HEK293 (cell line): ENCODE measurements at regions not wholly inside any gene's neighbourhood (a gene's known extent, or its start where the extent isn't known, plus 50 kb on each side); places are given as distances from the start of the nearest gene placed in this dataset.

ENCODE experiments used
- CTCF ChIA-PET: fragments of 350-600 bp; formaldehyde crosslinking; extraction: SDS; loops from one replicate; lab custom pipeline; 2021; ENCODE audit warnings: antibody characterized with exemption; lab: Yijun Ruan, JAX
- POLR2A ChIA-PET: fragments of 300-600 bp; formaldehyde crosslinking; extraction: SDS; loops from one replicate; lab custom pipeline; 2020; ENCODE audit warnings: antibody characterized with exemption, inconsistent platforms; lab: Yijun Ruan, JAX
- H3K27ac ChIP-seq: fragments of 200-500 bp; sonication (Bioruptor generic); 2 replicates; pipeline ENCODE4 v1.5.1; 2014; ENCODE audit warnings: low read depth, low read length, control low read depth, inconsistent platforms; ENCODE audit errors: extremely low read depth
- H3K36me3 ChIP-seq, 2 experiments: fragments of 200-500 bp in 1 of 2; sonication (Bioruptor generic) in 1 of 2; 1 replicate in 1 of 2; 2 replicates in 1 of 2; pipeline ENCODE4 v1.5.1; 2014 to 2017; ENCODE audit warnings: inconsistent platforms in 2 of 2, low read length in 2 of 2; ENCODE audit not compliant: control insufficient read depth in 2 of 2, insufficient read depth in 1 of 2
- H3K4me1 ChIP-seq: fragments of 200-500 bp; sonication (Bioruptor generic); 2 replicates; pipeline ENCODE4 v1.5.1; 2014; ENCODE audit warnings: mild to moderate bottlenecking, low read length, inconsistent platforms; ENCODE audit not compliant: control insufficient read depth, insufficient read depth
- H3K4me3 ChIP-seq: 2 replicates; pipeline ENCODE4 v1.5.1; 2011; ENCODE audit warnings: low read depth, mild to moderate bottlenecking, control low read depth, low read length, moderate library complexity
- H3K9me3 ChIP-seq: fragments of 200-500 bp; sonication (Bioruptor generic); 2 replicates; pipeline ENCODE4 v1.5.1; 2014; ENCODE audit warnings: low read depth, low read length, inconsistent platforms; ENCODE audit not compliant: control insufficient read depth, insufficient read depth
- BCL11A ChIP-seq: fragments of 450-650 bp; formaldehyde crosslinking; IDR thresholded peaks from 2 replicates; pipeline ENCODE4 v1.5.1; 2016; ENCODE audit warnings: low read depth, missing biosample characterization, missing genetic modification characterization
- ELK4 ChIP-seq: IDR thresholded peaks from 2 replicates; pipeline ENCODE4 v1.6.1; 2011; ENCODE audit warnings: mild to moderate bottlenecking, low read depth, low read length, borderline replicate concordance
- HIC1 ChIP-seq: fragments of 450-650 bp; formaldehyde crosslinking; IDR thresholded peaks from 2 replicates; pipeline ENCODE4 v1.5.1; 2016; ENCODE audit warnings: missing biosample characterization, missing genetic modification characterization
- HOXC10 ChIP-seq: sonication (generic); formaldehyde crosslinking; IDR thresholded peaks from 2 replicates; pipeline ENCODE4 v1.8.1; 2023; ENCODE audit warnings: mild to moderate bottlenecking, missing genetic modification reagents
- HOXD13 ChIP-seq: sonication (generic); formaldehyde crosslinking; IDR thresholded peaks from 2 replicates; pipeline ENCODE4 v1.8.0; 2022; ENCODE audit warnings: missing genetic modification reagents, borderline replicate concordance
- MYNN ChIP-seq: fragments of 450-650 bp; formaldehyde crosslinking; IDR thresholded peaks from 2 replicates; pipeline ENCODE4 v1.5.1; 2016; ENCODE audit warnings: missing biosample characterization, missing genetic modification characterization, borderline replicate concordance
- SP3 ChIP-seq: fragments of 450-650 bp; formaldehyde crosslinking; IDR thresholded peaks from 2 replicates; pipeline ENCODE4 v1.5.1; 2016; ENCODE audit warnings: missing biosample characterization, missing genetic modification characterization
- ZBTB48 ChIP-seq: fragments of 450-650 bp; formaldehyde crosslinking; IDR thresholded peaks from 2 replicates; pipeline ENCODE4 v1.5.1; 2016; ENCODE audit warnings: missing biosample characterization, missing genetic modification characterization
- ZBTB49 ChIP-seq: fragments of 450-650 bp; formaldehyde crosslinking; IDR thresholded peaks from 2 replicates; pipeline ENCODE4 v1.5.1; 2016; ENCODE audit warnings: missing biosample characterization, missing genetic modification characterization, low read depth
- ZNF10 ChIP-seq: fragments of 450-650 bp; formaldehyde crosslinking; IDR thresholded peaks from 2 replicates; pipeline ENCODE4 v1.5.1; 2017; ENCODE audit warnings: missing biosample characterization, missing genetic modification characterization
- ZNF174 ChIP-seq: fragments of 450-650 bp; formaldehyde crosslinking; IDR thresholded peaks from 2 replicates; pipeline ENCODE4 v1.5.0; 2017; ENCODE audit warnings: missing biosample characterization, mild to moderate bottlenecking, missing genetic modification characterization
- ZNF19 ChIP-seq: fragments of 450-650 bp; formaldehyde crosslinking; IDR thresholded peaks from 2 replicates; pipeline ENCODE4; 2016; ENCODE audit warnings: missing biosample characterization, missing genetic modification characterization, low read depth
- ZNF214 ChIP-seq: fragments of 450-650 bp; formaldehyde crosslinking; IDR thresholded peaks from 2 replicates; pipeline ENCODE4 v1.5.1; 2017; ENCODE audit warnings: missing biosample characterization, mild to moderate bottlenecking, missing genetic modification characterization, borderline replicate concordance
- ZNF221 ChIP-seq: fragments of 450-650 bp; formaldehyde crosslinking; IDR thresholded peaks from 2 replicates; pipeline ENCODE4 v1.5.1; 2017; ENCODE audit warnings: missing biosample characterization, missing genetic modification characterization, borderline replicate concordance
- ZNF239 ChIP-seq: fragments of 450-650 bp; formaldehyde crosslinking; IDR thresholded peaks from 2 replicates; pipeline ENCODE4 v1.5.1; 2016; ENCODE audit warnings: missing biosample characterization, missing genetic modification characterization
- ZNF274 ChIP-seq, 2 experiments: fragments of 200-500 bp in 1 of 2; fragments of 450-650 bp in 1 of 2; sonication (Bioruptor generic) in 1 of 2; formaldehyde crosslinking in 1 of 2; IDR thresholded peaks; 2 replicates each; pipeline versions ENCODE4 v1.5.1 to v1.6.1; 2014 to 2016; ENCODE audit warnings: borderline replicate concordance in 1 of 2, inconsistent platforms in 1 of 2, low read length in 1 of 2, missing biosample characterization in 1 of 2, missing genetic modification characterization in 1 of 2
- ZNF292 ChIP-seq: fragments of 450-650 bp; formaldehyde crosslinking; IDR thresholded peaks from 2 replicates; pipeline ENCODE4 v1.5.1; 2016; ENCODE audit warnings: low read depth, missing biosample characterization, missing genetic modification characterization, borderline replicate concordance
- ZNF324 ChIP-seq: fragments of 450-650 bp; formaldehyde crosslinking; IDR thresholded peaks from 2 replicates; pipeline ENCODE4 v1.5.1; 2016; ENCODE audit warnings: missing biosample characterization, missing genetic modification characterization
- ZNF404 ChIP-seq: fragments of 450-650 bp; formaldehyde crosslinking; IDR thresholded peaks from 2 replicates; pipeline ENCODE4 v1.5.1; 2017; ENCODE audit warnings: missing biosample characterization, missing genetic modification characterization
- ZNF416 ChIP-seq: fragments of 450-650 bp; formaldehyde crosslinking; IDR thresholded peaks from 2 replicates; pipeline ENCODE4 v1.5.1; 2016; ENCODE audit warnings: missing biosample characterization, missing genetic modification characterization
- ZNF449 ChIP-seq: fragments of 450-650 bp; formaldehyde crosslinking; IDR thresholded peaks from 2 replicates; pipeline ENCODE4 v1.5.1; 2017; ENCODE audit warnings: missing biosample characterization, mild to moderate bottlenecking, missing genetic modification characterization, moderate library complexity
- ZNF621 ChIP-seq: fragments of 450-650 bp; formaldehyde crosslinking; IDR thresholded peaks from 2 replicates; pipeline ENCODE4 v1.5.1; 2017; ENCODE audit warnings: missing biosample characterization, missing genetic modification characterization
- ZNF654 ChIP-seq: fragments of 450-650 bp; formaldehyde crosslinking; IDR thresholded peaks from 2 replicates; pipeline ENCODE4 v1.5.1; 2016; ENCODE audit warnings: low read depth, missing biosample characterization, missing genetic modification characterization
- ZNF76 ChIP-seq: fragments of 450-650 bp; formaldehyde crosslinking; IDR thresholded peaks from 2 replicates; pipeline ENCODE4; 2016; ENCODE audit warnings: low read depth, missing biosample characterization, missing genetic modification characterization, borderline replicate concordance
- ZNF768 ChIP-seq: fragments of 450-650 bp; formaldehyde crosslinking; IDR thresholded peaks from 2 replicates; pipeline ENCODE4 v1.5.1; 2018; ENCODE audit warnings: missing biosample characterization, mild to moderate bottlenecking, missing genetic modification characterization
- ZNF776 ChIP-seq: fragments of 450-650 bp; formaldehyde crosslinking; IDR thresholded peaks from 2 replicates; pipeline ENCODE4 v1.5.0; 2017; ENCODE audit warnings: missing biosample characterization, missing genetic modification characterization, borderline replicate concordance
- ZNF843 ChIP-seq: fragments of 450-650 bp; formaldehyde crosslinking; IDR thresholded peaks from 2 replicates; pipeline ENCODE4 v1.5.1; 2016; ENCODE audit warnings: missing biosample characterization, missing genetic modification characterization
- ZSCAN5A ChIP-seq: fragments of 450-650 bp; formaldehyde crosslinking; IDR thresholded peaks from 2 replicates; pipeline ENCODE4 v1.5.1; 2016; ENCODE audit warnings: missing biosample characterization, missing genetic modification characterization

GRCh38 chr9:73665253-73665652, 513.6 kb downstream of the ANXA1 start:
- no peaks in the 10 kb centered on the region for H3K9me3 ChIP-seq

GRCh38 chr9:73667749-73668148, 516.1 kb downstream of the ANXA1 start:
- ChIA-PET CTCF (no interaction called here), POLR2A (no interaction called here)
- Histone ChIP-seq H3K9me3 (no peaks in the 10 kb centered on the region), H3K4me3 (no peak overlapping the region), H3K4me1 (no peaks in the 10 kb centered on the region), H3K36me3 (no peaks in the 10 kb centered on the region), H3K27ac (no peak overlapping the region)
- no peak for TF ChIP-seq ZNF274 (IDR thresholded peaks at IDR 0.05; ENCODE audit: low read length)
- TF ChIP-seq ZNF274 (tag by site-specific recombination; IDR thresholded peaks at IDR 0.05; ENCODE audit: borderline replicate concordance): no peak
- TF ChIP-seq BCL11A (tag by site-specific recombination): no peak
- no peak for TF ChIP-seq ZBTB48 (tag by site-specific recombination)
- no peak for TF ChIP-seq ZBTB49
- no peak for TF ChIP-seq HOXD13 (CRISPR knock-in tag)
- no peak for TF ChIP-seq ZNF10
- no peak for TF ChIP-seq ZNF239 (tag by site-specific recombination)
- no peak for TF ChIP-seq ZNF174 (tag by site-specific recombination)
- TF ChIP-seq ZNF416 (tag by site-specific recombination): no peak
- TF ChIP-seq ZNF324 (tag by site-specific recombination): no peak

More at GRCh38 chr9:73665253-73665652, 513.6 kb downstream of the ANXA1 start:
- ChIA-PET POLR2A (no interaction called here), CTCF (no interaction called here)
- Histone ChIP-seq H3K36me3 (no peaks in the 10 kb centered on the region), H3K4me3 (no peak overlapping the region), H3K4me1 (no peaks in the 10 kb centered on the region), H3K27ac (no peak overlapping the region)
- TF ChIP-seq ZNF221 (tag by site-specific recombination): no peak
- TF ChIP-seq ZNF292 (tag by site-specific recombination): no peak
- TF ChIP-seq ELK4: no peak
- no peak for TF ChIP-seq ZNF19
- no peak for TF ChIP-seq ZNF768 (tag by site-specific recombination)
- TF ChIP-seq ZNF404 (tag by site-specific recombination): no peak
- TF ChIP-seq MYNN (tag by site-specific recombination): no peak
- no peak for TF ChIP-seq SP3 (tag by site-specific recombination)
- no peak for TF ChIP-seq ZNF449 (tag by site-specific recombination)
- TF ChIP-seq ZNF776 (tag by site-specific recombination): no peak
- TF ChIP-seq ZNF214 (tag by site-specific recombination): no peak
- TF ChIP-seq ZNF76: no peak
- no peak for TF ChIP-seq ZNF843 (tag by site-specific recombination)
- no peak for TF ChIP-seq ZSCAN5A (tag by site-specific recombination)
- TF ChIP-seq HIC1 (tag by site-specific recombination): no peak
- TF ChIP-seq ZNF621 (tag by site-specific recombination): no peak
- TF ChIP-seq HOXC10: no peak
- TF ChIP-seq ZNF654 (tag by site-specific recombination): no peak
- TF ChIP-seq ZNF239 (tag by site-specific recombination): no peak
